HG03060 (cell line): ENCODE measurements at regions not wholly inside any gene's neighbourhood (a gene's known extent, or its start where the extent isn't known, plus 50 kb on each side); places are given as distances from the start of the nearest gene placed in this dataset.

Experiments used
- ATAC-seq: cut with Tn5 transposase; IDR thresholded peaks from one replicate; pipeline ENCODE4 v1.9.1; 2021; ENCODE audit warnings: low read depth, moderate number of reproducible peaks; ENCODE audit not compliant: unreplicated experiment

- ATAC-seq, result no peak
Measured at GRCh38 chr9:129336601-129337331, 158.7 kb upstream of the IER5L start.

GRCh38 chr9:129336130-129336528 is 158.1 kb upstream of the IER5L start:
- ATAC-seq, result no peak

- no peak for ATAC-seq
Measured at GRCh38 chr9:129335464-129336129, 157.5 kb upstream of the IER5L start.

GRCh38 chr9:129334105-129334935 is 156.3 kb upstream of the IER5L start:
- ATAC-seq, result no peak

GRCh38 chr9:129333617-129334104 is 155.6 kb upstream of the IER5L start:
- no peak for ATAC-seq

GRCh38 chr9:129332581-129332980 is 154.5 kb upstream of the IER5L start:
- ATAC-seq, result no peak

GRCh38 chr9:129331772-129332500 is 153.9 kb upstream of the IER5L start:
- ATAC-seq, result no peak

- ATAC-seq, result no peak
Measured at GRCh38 chr9:129331493-129331765, 153.4 kb upstream of the IER5L start.

- no peak for ATAC-seq
Measured at GRCh38 chr9:129330711-129331492, 152.8 kb upstream of the IER5L start.

GRCh38 chr9:129328355-129329042 is 150.4 kb upstream of the IER5L start:
- ATAC-seq, result no peak

GRCh38 chr9:129327552-129328328 is 149.7 kb upstream of the IER5L start:
- ATAC-seq, result no peak

- ATAC-seq, result no peak
Measured at GRCh38 chr9:129326061-129327005, 148.3 kb upstream of the IER5L start.

- no peak for ATAC-seq
Measured at GRCh38 chr9:129324808-129325502, 146.9 kb upstream of the IER5L start.

- no peak for ATAC-seq
Measured at GRCh38 chr9:129323999-129324553, 146.0 kb upstream of the IER5L start.

- no peak for ATAC-seq
Measured at GRCh38 chr9:129323376-129323998, 145.4 kb upstream of the IER5L start.
